ENCODE measurements at regions not wholly inside any gene's neighbourhood (a gene's known extent, or its start where the extent isn't known, plus 50 kb on each side); places are given as distances from the start of the nearest gene placed in this dataset.
"Not testable (repeated sequence)": the region's sequence is repeated elsewhere in the genome, so short reads cannot be mapped to it uniquely, and the experiment has no call there.

DNA sequence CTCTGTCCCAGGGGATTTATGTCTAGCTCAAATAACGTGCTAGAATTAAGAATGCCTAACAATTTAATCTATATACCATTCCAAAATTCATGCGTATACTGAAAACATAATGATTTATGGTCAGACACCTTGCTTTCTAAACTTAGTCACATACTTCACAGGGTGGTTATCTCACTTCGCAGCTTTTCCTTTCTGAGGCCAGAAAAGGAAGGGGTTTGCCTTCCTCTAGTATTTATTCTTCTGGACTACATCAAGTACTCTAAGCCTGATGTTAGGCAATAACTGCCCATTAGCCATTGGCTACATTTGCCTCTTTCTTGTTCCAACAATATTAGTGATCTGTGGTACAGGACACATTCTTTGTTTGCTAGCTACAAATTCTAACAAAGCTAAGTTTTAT lies 72.6 kb upstream of the FHIP2A start:
- Histone ChIP-seq H3K9me3 (ENCODE audit: control insufficient read depth in 2 of 2, insufficient read depth in 1 of 2, low read length in 1 of 2) (peaks cover 0 to 3% of the 10 kb centered on the region in 2 donors), H3K36me3 (ENCODE audit: control insufficient read depth in 2 of 2, insufficient read depth in 2 of 2, low read length in 1 of 2) (no peaks in the 10 kb centered on the region), H3K27me3 (ENCODE audit: control insufficient read depth in 2 of 2, insufficient read depth in 1 of 2, low read length in 1 of 2) (no peaks in the 10 kb centered on the region), H3K4me3 (ENCODE audit: low read length in 2 of 2) (no peak overlapping the region), H3K4me1 (ENCODE audit: control insufficient read depth in 2 of 2, insufficient read depth in 2 of 2, low read length in 2 of 2) (no peaks in the 10 kb centered on the region), H3K27ac (ENCODE audit: low read depth in 1 of 2, low read length in 1 of 2) (no peak overlapping the region)
- WGBS: 45% methylated on average over 3 of the region's 3 CpGs
- no peak for DNase-seq (ENCODE audit: low read depth in 6 of 9, low spot score in 9 of 9)

DNA sequence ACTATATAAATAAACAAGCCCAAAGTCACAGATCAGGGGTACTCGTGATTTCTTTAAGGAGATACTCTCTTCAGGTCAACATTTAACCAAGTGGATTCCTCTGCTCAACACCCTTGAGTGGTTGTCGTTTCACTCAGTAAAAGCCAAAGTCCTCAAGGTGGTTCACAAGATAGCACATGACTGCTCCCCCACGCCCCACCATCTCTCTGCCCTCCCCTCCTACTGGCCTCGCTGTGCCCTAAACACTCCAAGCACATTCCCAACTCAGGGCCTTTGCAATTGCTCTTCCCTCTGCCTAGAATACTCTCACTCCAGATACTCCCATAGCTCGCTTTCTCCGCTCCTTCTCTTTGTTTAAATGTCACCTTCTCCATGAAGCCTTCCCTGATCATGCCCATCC lies 72.1 kb upstream of the FHIP2A start:
- 77% methylated on average over 6 of the region's 6 CpGs for WGBS
- Histone ChIP-seq H3K4me3 (ENCODE audit: low read length in 2 of 2) (no peak overlapping the region), H3K4me1 (ENCODE audit: control insufficient read depth in 2 of 2, insufficient read depth in 2 of 2, low read length in 2 of 2) (no peaks in the 10 kb centered on the region), H3K27ac (ENCODE audit: low read depth in 1 of 2, low read length in 1 of 2) (no peak overlapping the region), H3K36me3 (ENCODE audit: control insufficient read depth in 2 of 2, insufficient read depth in 2 of 2, low read length in 1 of 2) (no peaks in the 10 kb centered on the region), H3K27me3 (ENCODE audit: control insufficient read depth in 2 of 2, insufficient read depth in 1 of 2, low read length in 1 of 2) (no peaks in the 10 kb centered on the region), H3K9me3 (ENCODE audit: control insufficient read depth in 2 of 2, insufficient read depth in 1 of 2, low read length in 1 of 2) (peaks cover 0 to 3% of the 10 kb centered on the region in 2 donors)
- DNase-seq (ENCODE audit: low read depth in 6 of 9, low spot score in 9 of 9): no peak

DNA sequence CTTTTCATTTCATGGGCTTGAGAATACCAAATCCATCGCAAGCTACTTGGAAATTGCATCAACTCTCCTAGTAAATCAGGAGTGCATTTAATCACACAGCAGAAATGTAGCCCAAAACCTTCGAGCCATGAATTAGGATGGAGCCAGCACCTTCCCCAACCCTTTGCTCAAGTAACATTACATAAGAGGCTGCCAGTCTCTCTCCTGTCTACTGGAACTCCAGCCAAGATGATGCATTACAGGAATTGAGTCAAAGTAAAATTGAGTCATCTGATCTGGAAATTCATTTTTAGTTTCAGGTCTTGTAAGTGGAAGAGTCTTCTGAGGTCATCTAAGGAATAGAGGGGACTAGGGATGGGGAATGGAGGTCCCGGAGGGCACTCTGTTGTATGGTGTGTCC lies 69.7 kb upstream of the FHIP2A start:
- no peaks in the 10 kb centered on the region for H3K36me3 ChIP-seq (ENCODE audit: control insufficient read depth in 2 of 2, insufficient read depth in 2 of 2, low read length in 1 of 2)
- DNase-seq (ENCODE audit: low read depth in 6 of 9, low spot score in 9 of 9): no peak
- H3K4me1 ChIP-seq (ENCODE audit: control insufficient read depth in 2 of 2, insufficient read depth in 2 of 2, low read length in 2 of 2): no peaks in the 10 kb centered on the region
- WGBS: 94% methylated on average over 3 of the region's 3 CpGs
- H3K9me3 ChIP-seq (ENCODE audit: control insufficient read depth in 2 of 2, insufficient read depth in 1 of 2, low read length in 1 of 2): no peaks in the 10 kb centered on the region
- H3K27me3 ChIP-seq (ENCODE audit: control insufficient read depth in 2 of 2, insufficient read depth in 1 of 2, low read length in 1 of 2): no peaks in the 10 kb centered on the region
- H3K4me3 ChIP-seq (ENCODE audit: low read length in 2 of 2): no peak overlapping the region
- H3K27ac ChIP-seq (ENCODE audit: low read depth in 1 of 2, low read length in 1 of 2): no peak overlapping the region

DNA sequence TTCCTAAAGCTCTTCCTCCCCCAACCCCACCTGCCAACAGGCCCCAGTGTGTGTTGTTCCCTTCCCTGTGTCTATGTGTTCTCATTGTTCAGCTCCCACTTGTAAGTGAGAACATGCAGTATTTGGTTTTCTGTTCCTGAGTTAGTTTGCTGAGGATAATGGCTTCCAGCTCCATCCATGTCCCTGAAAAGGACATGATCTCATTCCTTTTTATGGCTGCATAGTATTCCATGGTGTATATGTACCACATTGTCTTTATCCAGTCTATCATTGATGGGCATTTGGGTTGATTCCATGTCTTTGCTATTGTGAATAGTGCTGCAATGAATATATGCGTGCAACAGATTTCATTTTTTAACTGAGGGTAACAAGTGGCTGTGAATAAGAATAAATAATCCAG lies 69.0 kb upstream of the FHIP2A start:
- H3K9me3 ChIP-seq (ENCODE audit: control insufficient read depth in 2 of 2, insufficient read depth in 1 of 2, low read length in 1 of 2); H3K4me1 ChIP-seq (ENCODE audit: control insufficient read depth in 2 of 2, insufficient read depth in 2 of 2, low read length in 2 of 2); H3K27me3 ChIP-seq (ENCODE audit: control insufficient read depth in 2 of 2, insufficient read depth in 1 of 2, low read length in 1 of 2); H3K27ac ChIP-seq (ENCODE audit: low read depth in 1 of 2, low read length in 1 of 2); H3K36me3 ChIP-seq (ENCODE audit: control insufficient read depth in 2 of 2, insufficient read depth in 2 of 2, low read length in 1 of 2); DNase-seq (ENCODE audit: low read depth in 6 of 9, low spot score in 9 of 9); H3K4me3 ChIP-seq (ENCODE audit: low read length in 2 of 2): not testable (repeated sequence)
- 98% methylated on average over 1 of the region's 1 CpG for WGBS

DNA sequence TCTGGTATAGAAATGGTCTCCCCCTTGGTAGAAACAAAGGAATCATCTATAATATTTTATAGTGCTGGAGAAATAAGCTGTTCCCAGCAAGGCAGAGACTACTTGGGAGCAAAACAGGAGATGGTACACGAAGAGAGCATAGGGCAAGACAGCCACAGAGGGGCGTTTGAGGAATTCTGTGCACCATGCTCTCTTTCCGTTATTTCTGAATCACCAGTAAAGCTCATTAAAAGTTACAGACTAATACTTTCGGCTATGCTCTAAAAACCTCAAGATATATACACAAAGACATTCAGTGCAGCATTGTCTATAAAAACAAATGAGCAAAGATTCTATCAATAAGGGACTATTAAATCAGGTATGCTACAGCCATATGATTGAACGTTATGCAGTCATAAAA lies 68.5 kb upstream of the FHIP2A start:
- H3K27ac ChIP-seq (ENCODE audit: low read depth in 1 of 2, low read length in 1 of 2): no peak overlapping the region

DNA sequence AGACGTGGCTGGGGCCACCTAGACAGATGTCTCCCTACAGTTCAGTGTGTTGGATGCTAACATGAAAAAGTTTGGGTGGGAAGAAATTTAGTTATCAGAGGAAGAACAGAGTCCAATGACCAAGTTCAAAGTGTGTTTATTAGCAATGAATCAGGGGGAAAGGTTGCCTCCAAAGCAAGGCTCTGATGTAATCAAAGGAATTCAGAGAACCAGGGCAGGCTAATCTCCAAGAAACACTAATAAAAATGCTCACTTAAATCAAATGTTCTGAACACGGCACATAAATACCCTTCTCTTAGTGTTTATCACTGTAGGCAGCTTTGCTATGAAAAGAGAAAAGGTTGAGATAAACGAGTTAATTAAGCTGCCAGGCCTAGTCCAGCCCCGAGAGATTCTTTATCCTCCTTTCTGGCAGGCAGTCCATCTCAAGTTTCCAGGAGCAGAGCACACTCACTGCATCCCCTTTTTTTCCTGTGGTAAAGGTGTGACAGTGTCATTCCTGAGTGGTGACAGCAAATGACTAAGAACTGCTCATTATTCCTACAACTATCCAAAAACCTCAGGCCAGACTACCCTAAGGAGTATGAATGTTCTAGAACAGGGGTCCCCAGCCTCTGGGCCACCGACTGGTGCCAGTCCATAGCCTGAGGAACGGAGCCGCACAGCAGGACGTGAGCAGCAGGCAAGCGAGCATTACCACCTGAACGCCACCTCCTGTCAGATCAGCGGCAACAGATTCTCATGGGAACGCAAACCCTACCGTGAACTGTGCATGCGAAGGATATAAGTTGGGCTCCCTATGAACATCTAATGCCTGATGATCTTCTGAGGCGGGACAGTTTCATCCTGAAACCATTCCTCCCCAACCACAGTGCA lies 66.9 kb upstream of the FHIP2A start:
- 88% methylated on average over 15 of the region's 15 CpGs for WGBS
- H3K27ac ChIP-seq (ENCODE audit: low read depth in 1 of 2, low read length in 1 of 2): no peak overlapping the region

More for the DNA sequence above, 68.5 kb upstream of the FHIP2A start:
- Histone ChIP-seq H3K9me3 (ENCODE audit: control insufficient read depth in 2 of 2, insufficient read depth in 1 of 2, low read length in 1 of 2) (no peaks in the 10 kb centered on the region), H3K4me1 (ENCODE audit: control insufficient read depth in 2 of 2, insufficient read depth in 2 of 2, low read length in 2 of 2) (no peaks in the 10 kb centered on the region), H3K27me3 (ENCODE audit: control insufficient read depth in 2 of 2, insufficient read depth in 1 of 2, low read length in 1 of 2) (no peaks in the 10 kb centered on the region), H3K4me3 (ENCODE audit: low read length in 2 of 2) (no peak overlapping the region), H3K36me3 (ENCODE audit: control insufficient read depth in 2 of 2, insufficient read depth in 2 of 2, low read length in 1 of 2) (no peaks in the 10 kb centered on the region)
- no peak for DNase-seq (ENCODE audit: low read depth in 6 of 9, low spot score in 9 of 9)
- 95% methylated on average over 5 of the region's 5 CpGs for WGBS

DNA sequence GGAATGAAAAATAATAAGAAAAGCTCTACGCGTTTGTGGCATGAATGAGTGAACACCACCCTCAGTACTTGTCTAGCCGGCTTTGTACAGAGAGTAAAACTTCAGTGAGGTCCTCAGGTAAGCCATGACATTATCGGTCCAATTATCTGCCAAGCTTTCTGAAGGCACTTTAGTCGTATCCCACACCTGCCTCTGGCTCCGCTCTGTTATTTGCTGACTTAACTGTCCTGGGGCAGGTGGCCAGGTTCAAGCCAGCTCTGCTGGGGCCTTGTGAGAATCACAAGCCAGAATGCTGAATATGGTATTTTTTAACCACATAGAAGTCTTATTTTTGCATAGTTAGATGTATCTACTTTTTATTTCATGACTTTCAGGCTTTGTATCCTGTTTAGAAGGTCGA lies 66.0 kb upstream of the FHIP2A start:
- H3K4me3 ChIP-seq (ENCODE audit: low read length in 2 of 2): no peak overlapping the region
- no peaks in the 10 kb centered on the region for H3K4me1 ChIP-seq (ENCODE audit: control insufficient read depth in 2 of 2, insufficient read depth in 2 of 2, low read length in 2 of 2)
- no peaks in the 10 kb centered on the region for H3K9me3 ChIP-seq (ENCODE audit: control insufficient read depth in 2 of 2, insufficient read depth in 1 of 2, low read length in 1 of 2)
- DNase-seq (ENCODE audit: low read depth in 6 of 9, low spot score in 9 of 9): no peak
- H3K27ac ChIP-seq (ENCODE audit: low read depth in 1 of 2, low read length in 1 of 2): no peak overlapping the region
- H3K27me3 ChIP-seq (ENCODE audit: control insufficient read depth in 2 of 2, insufficient read depth in 1 of 2, low read length in 1 of 2): no peaks in the 10 kb centered on the region
- WGBS: 93% methylated on average over 7 of the region's 7 CpGs
- H3K36me3 ChIP-seq (ENCODE audit: control insufficient read depth in 2 of 2, insufficient read depth in 2 of 2, low read length in 1 of 2): no peaks in the 10 kb centered on the region

More for the DNA sequence above, 66.9 kb upstream of the FHIP2A start:
- no peaks in the 10 kb centered on the region for H3K4me1 ChIP-seq (ENCODE audit: control insufficient read depth in 2 of 2, insufficient read depth in 2 of 2, low read length in 2 of 2)
- no peaks in the 10 kb centered on the region for H3K36me3 ChIP-seq (ENCODE audit: control insufficient read depth in 2 of 2, insufficient read depth in 2 of 2, low read length in 1 of 2)
- no peak overlapping the region for H3K4me3 ChIP-seq (ENCODE audit: low read length in 2 of 2)
- DNase-seq (ENCODE audit: low read depth in 6 of 9, low spot score in 9 of 9): no peak
- H3K27me3 ChIP-seq (ENCODE audit: control insufficient read depth in 2 of 2, insufficient read depth in 1 of 2, low read length in 1 of 2): no peaks in the 10 kb centered on the region
- H3K9me3 ChIP-seq (ENCODE audit: control insufficient read depth in 2 of 2, insufficient read depth in 1 of 2, low read length in 1 of 2): no peaks in the 10 kb centered on the region

DNA sequence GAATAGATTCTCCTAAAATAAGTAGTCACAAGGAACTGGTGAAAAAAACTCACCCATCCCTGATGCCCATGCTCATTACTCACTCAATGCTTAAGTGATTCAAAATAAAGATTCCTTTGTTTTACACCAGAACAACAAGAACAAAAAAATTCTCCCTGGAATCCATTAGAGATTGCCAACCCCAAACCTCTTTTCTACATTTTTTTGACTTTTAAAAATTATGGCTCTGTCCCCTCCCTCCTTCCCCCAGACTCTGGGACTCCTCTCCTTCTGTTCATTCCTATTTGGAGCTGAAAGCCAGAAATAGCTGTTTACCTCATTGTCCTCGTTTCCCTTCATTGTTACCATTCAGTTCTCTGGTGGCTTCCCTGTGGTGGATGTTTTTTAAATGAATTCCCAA lies 63.2 kb upstream of the FHIP2A start:
- H3K36me3 ChIP-seq (ENCODE audit: control insufficient read depth in 2 of 2, insufficient read depth in 2 of 2, low read length in 1 of 2): no peaks in the 10 kb centered on the region
- no peaks in the 10 kb centered on the region for H3K9me3 ChIP-seq (ENCODE audit: control insufficient read depth in 2 of 2, insufficient read depth in 1 of 2, low read length in 1 of 2)
- no peaks in the 10 kb centered on the region for H3K27me3 ChIP-seq (ENCODE audit: control insufficient read depth in 2 of 2, insufficient read depth in 1 of 2, low read length in 1 of 2)
- DNase-seq (ENCODE audit: low read depth in 6 of 9, low spot score in 9 of 9): no peak
- H3K4me1 ChIP-seq (ENCODE audit: control insufficient read depth in 2 of 2, insufficient read depth in 2 of 2, low read length in 2 of 2): no peaks in the 10 kb centered on the region
- 98% methylated on average over 1 of the region's 1 CpG for WGBS
- no peak overlapping the region for H3K27ac ChIP-seq (ENCODE audit: low read depth in 1 of 2, low read length in 1 of 2)
- H3K4me3 ChIP-seq (ENCODE audit: low read length in 2 of 2): no peak overlapping the region

DNA sequence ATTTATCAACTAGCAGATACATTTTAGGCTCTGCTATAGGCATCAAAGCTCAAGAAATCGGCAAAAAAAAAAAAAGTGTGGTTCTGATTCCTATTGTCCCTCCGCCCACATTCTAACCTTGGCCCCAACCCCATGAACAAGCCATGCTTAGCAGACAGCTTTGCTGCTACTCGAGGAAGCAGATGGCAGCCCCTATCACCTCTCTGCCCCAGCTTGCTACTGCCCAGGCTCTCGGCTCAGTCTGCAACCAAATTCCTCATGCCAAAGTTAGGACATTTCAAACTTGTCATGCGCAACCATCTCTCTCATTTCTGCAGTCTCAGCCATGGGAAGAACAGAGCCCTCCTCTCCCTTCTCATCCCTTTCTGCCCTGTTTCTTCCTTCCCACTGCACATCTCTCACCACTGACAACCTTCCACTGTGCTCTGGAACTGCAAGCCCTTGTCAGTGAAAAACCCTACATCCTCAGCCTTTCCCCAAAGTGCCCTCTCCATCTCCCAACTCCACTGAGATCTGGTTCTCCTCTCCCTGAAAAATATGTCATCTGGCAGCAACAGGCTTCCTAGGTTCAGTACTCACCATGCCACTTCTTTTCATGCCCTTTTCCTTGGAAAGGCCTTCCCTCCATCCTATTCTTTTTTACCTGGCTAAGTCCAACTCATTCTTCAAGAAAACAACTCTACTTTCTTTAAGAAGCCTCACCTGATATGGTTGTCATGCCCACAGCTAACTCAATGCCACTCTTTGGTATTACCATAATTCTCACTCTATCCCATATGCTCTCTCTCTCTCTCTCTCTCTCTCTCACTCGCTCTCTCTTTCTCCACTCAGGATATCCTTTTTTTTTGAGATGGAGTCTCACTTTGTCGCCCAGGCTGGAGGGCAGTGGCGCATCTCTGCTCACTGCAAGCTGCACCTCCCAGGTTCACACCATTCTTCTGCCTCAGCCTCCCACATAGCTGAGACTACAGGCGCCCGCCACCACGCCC lies 60.1 kb upstream of the FHIP2A start:
- Histone ChIP-seq H3K36me3 (ENCODE audit: control insufficient read depth in 2 of 2, insufficient read depth in 2 of 2, low read length in 1 of 2) (no peaks in the 10 kb centered on the region), H3K4me1 (ENCODE audit: control insufficient read depth in 2 of 2, insufficient read depth in 2 of 2, low read length in 2 of 2) (no peaks in the 10 kb centered on the region), H3K27me3 (ENCODE audit: control insufficient read depth in 2 of 2, insufficient read depth in 1 of 2, low read length in 1 of 2) (peaks cover 0 to 3% of the 10 kb centered on the region in 2 donors), H3K9me3 (ENCODE audit: control insufficient read depth in 2 of 2, insufficient read depth in 1 of 2, low read length in 1 of 2) (no peaks in the 10 kb centered on the region), H3K4me3 (ENCODE audit: low read length in 2 of 2) (no peak overlapping the region), H3K27ac (ENCODE audit: low read depth in 1 of 2, low read length in 1 of 2) (no peak overlapping the region)
- no peak for DNase-seq (ENCODE audit: low read depth in 6 of 9, low spot score in 9 of 9)
- 95% methylated on average over 11 of the region's 11 CpGs for WGBS

Measured in thymus (tissue), 11 donors.